Breast epithelium (tissue), 4 donors: ENCODE measurements at regions not wholly inside any gene's neighbourhood (a gene's known extent, or its start where the extent isn't known, plus 50 kb on each side); places are given as distances from the start of the nearest gene placed in this dataset.
"Not testable (repeated sequence)": the region's sequence is repeated elsewhere in the genome, so short reads cannot be mapped to it uniquely, and the experiment has no call there.

Experiments used
- DNase-seq, 2 donors: peaks; one replicate each; pipeline ENCODE4 v3.0.0-alpha.2; 2019; ENCODE audit warnings: low spot score in 2 of 2
- H3K27ac ChIP-seq, 2 donors: fragments of 200-600 bp; sonication (generic) in 1 of 2; one replicate each; pipeline ENCODE4 v1.5.1; 2016 to 2019; ENCODE audit warnings: mild to moderate bottlenecking in 1 of 2
- H3K27me3 ChIP-seq, 2 donors: fragments of 200-600 bp; sonication (generic) in 1 of 2; one replicate each; pipeline versions ENCODE4 v1.5.1 to v1.6.0; 2017 to 2019; ENCODE audit warnings: control low read depth in 1 of 2, mild to moderate bottlenecking in 1 of 2
- H3K36me3 ChIP-seq: fragments of 200-600 bp; one replicate; pipeline ENCODE4 v1.5.1; 2019
- H3K4me1 ChIP-seq, 2 donors: fragments of 200-600 bp; sonication (generic); one replicate each; pipeline ENCODE4 v1.5.1; 2016 to 2019; ENCODE audit warnings: control low read depth in 1 of 2
- H3K4me3 ChIP-seq, 3 donors: fragments of 200-600 bp; sonication (generic); 1 replicate in 2 of 3; 2 replicates in 1 of 3; pipeline ENCODE4 v1.5.1; 2016 to 2019; ENCODE audit warnings: mild to moderate bottlenecking in 3 of 3, moderate library complexity in 2 of 3
- H3K9me3 ChIP-seq, 2 donors: fragments of 200-600 bp; sonication (generic) in 1 of 2; one replicate each; pipeline ENCODE4 v1.5.1; 2016 to 2019; ENCODE audit warnings: control low read depth in 1 of 2
- POLR2A ChIP-seq: fragments of 450-650 bp; IDR thresholded peaks from one replicate; pipeline ENCODE4 v1.6.1; 2016; ENCODE audit warnings: antibody characterized with exemption, mild to moderate bottlenecking, moderate library complexity
- POLR2AphosphoS5 ChIP-seq, 3 donors: sonication (generic); formaldehyde crosslinking; IDR thresholded peaks; one replicate each; pipeline ENCODE4 v1.6.1; 2017; ENCODE audit warnings: antibody characterized with exemption in 3 of 3
- intact Hi-C: fragments of 100-400 bp; cut with DNase I; formaldehyde crosslinking; loops from one replicate; pipeline ENCODE4 v1.15.1; 2023; ENCODE audit warnings: low total_unique reads
- TF ChIP-seq, protein P1 (sequence below), 3 donors: fragments of 450-650 bp; IDR thresholded peaks; one replicate each; pipeline ENCODE4 v1.5.1; 2016 to 2017; ENCODE audit warnings: antibody characterized with exemption in 3 of 3, mild to moderate bottlenecking in 3 of 3, moderate library complexity in 3 of 3

DNA sequence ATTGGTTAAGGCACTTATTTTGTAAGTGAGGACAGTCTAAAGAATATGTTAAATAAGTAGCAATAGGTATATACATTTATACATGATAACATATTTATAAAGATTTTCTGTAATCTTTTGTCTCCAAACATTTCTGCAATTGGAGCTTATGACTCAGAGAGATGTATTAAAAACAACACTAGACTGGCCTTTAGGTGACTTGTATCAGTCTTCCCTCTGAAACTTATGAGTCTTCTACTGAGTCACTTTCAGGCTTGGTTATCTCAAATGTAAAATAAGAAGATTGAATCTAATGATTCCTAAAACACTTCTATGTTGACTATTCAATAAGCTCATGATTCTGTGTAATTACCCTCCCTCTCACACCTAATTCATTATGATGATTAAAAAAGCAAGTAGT is 672.6 kb upstream of the NEGR1 start:
- Histone ChIP-seq H3K9me3 (no peaks in the 10 kb centered on the region), H3K4me3 (no peak overlapping the region), H3K4me1 (no peaks in the 10 kb centered on the region), H3K27me3 (no peaks in the 10 kb centered on the region), H3K27ac (no peak overlapping the region), H3K36me3 (no peaks in the 10 kb centered on the region)
- intact Hi-C loops: no loop called here
- no peak for TF ChIP-seq POLR2A
- TF ChIP-seq POLR2AphosphoS5 (IDR thresholded peaks at IDR 0.05): no peak
- TF ChIP-seq, protein P1, sequence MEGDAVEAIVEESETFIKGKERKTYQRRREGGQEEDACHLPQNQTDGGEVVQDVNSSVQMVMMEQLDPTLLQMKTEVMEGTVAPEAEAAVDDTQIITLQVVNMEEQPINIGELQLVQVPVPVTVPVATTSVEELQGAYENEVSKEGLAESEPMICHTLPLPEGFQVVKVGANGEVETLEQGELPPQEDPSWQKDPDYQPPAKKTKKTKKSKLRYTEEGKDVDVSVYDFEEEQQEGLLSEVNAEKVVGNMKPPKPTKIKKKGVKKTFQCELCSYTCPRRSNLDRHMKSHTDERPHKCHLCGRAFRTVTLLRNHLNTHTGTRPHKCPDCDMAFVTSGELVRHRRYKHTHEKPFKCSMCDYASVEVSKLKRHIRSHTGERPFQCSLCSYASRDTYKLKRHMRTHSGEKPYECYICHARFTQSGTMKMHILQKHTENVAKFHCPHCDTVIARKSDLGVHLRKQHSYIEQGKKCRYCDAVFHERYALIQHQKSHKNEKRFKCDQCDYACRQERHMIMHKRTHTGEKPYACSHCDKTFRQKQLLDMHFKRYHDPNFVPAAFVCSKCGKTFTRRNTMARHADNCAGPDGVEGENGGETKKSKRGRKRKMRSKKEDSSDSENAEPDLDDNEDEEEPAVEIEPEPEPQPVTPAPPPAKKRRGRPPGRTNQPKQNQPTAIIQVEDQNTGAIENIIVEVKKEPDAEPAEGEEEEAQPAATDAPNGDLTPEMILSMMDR (IDR thresholded peaks at IDR 0.05): no peak
- no peak for DNase-seq

DNA sequence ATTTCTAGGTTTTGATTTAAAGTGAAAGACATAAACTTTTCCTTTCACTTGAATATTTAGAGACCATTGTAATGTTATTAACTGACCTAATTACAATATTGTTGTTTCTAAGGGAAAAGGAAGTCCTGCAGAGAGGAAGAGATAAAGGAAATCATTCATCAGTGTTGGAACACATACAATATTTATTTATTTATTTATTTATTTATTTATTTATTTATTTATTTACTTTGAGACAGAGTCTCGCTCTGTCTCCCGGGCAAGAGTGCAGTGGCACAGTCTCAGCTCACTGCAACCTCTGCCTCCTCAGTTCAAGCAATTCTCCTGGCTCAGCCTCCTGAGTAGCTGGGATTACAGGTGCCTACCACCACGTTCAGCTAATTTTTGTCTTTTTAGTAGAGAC is 668.6 kb upstream of the NEGR1 start:
- H3K27ac ChIP-seq, DNase-seq, H3K4me1 ChIP-seq, H3K36me3 ChIP-seq, intact Hi-C loops, H3K4me3 ChIP-seq, H3K9me3 ChIP-seq, H3K27me3 ChIP-seq: not testable (repeated sequence)

DNA sequence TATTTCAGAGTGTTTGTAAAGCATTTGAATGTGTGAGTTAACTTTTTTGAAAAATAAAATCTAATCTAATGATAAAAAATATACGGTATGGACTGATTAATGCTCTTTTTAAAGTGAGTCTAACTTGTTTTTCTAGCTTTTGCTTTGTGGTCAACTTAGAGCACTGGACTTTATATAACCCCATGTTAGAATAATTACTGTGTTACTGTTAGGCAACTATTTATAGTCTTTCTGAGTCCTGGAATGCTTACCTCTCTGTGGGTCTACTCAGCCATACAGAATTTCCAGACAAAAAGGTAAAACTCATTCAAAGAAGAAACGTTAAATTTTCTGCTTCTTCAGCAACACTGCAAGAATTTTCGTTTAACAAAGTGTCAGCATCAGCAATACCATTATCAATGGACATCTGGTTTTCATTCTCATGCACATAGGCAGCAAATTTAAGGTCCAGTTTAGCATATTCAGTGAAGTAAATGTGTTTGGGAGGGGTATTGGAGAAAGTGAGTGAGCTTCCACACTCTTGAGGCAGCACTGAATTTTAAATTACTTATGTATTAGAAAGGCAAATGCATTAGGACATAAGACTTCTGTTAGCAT is 664.7 kb upstream of the NEGR1 start:
- intact Hi-C loops: no loop called here
- Histone ChIP-seq H3K27me3 (no peaks in the 10 kb centered on the region), H3K27ac (no peak overlapping the region), H3K36me3 (no peaks in the 10 kb centered on the region), H3K4me1 (no peaks in the 10 kb centered on the region), H3K4me3 (no peak overlapping the region), H3K9me3 (no peaks in the 10 kb centered on the region)
- no peak for DNase-seq
- TF ChIP-seq POLR2AphosphoS5 (IDR thresholded peaks at IDR 0.05) (no peak), POLR2A (no peak)
- TF ChIP-seq, protein P1 (IDR thresholded peaks at IDR 0.05): no peak

DNA sequence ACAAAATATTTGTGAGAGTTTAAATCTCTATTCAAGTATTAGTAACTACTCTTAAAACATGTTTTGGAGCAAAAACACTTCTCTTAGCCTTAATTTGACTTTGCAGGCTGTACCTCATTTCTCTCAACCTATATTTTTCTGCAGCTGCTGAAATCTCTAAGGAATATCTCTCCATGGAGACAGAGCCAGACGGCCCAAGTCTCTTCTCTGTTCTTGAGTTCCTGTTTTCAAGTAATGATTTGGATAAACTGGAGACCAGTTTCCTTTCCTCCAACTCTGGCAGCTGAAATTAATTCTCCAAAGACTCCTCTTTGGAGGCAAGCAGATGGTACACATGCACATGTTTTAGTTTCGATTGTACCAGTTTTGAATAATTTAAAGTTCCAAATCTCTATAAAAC is 659.7 kb upstream of the NEGR1 start:
- Histone ChIP-seq H3K36me3 (no peaks in the 10 kb centered on the region), H3K27ac (no peak overlapping the region), H3K27me3 (no peaks in the 10 kb centered on the region), H3K4me1 (no peaks in the 10 kb centered on the region), H3K9me3 (no peaks in the 10 kb centered on the region), H3K4me3 (no peak overlapping the region)
- DNase-seq: no peak
- TF ChIP-seq POLR2A (no peak), POLR2AphosphoS5 (IDR thresholded peaks at IDR 0.05) (no peak)
- TF ChIP-seq, protein P1 (IDR thresholded peaks at IDR 0.05): no peak
- intact Hi-C loops: no loop called here

DNA sequence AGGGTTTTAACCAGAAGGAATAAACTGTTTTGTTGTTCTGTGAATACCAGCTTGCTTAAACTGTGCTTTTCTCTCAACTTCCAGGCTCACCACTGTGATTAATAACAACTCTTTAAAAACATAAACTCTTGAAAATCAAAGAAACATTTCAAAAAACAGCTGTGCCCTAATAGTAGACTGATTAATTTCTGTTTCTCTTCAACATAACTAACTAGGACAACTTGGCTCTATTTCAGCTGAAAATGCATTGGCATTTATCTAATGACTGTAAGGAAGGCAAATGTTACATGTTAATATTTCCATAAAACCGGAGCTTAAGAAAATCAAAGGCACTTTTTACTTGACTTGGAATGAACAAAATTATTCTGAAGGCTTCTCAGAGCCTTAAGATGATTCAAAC is 656.1 kb upstream of the NEGR1 start:
- H3K36me3 ChIP-seq: no peaks in the 10 kb centered on the region
- no peak overlapping the region for H3K27ac ChIP-seq
- H3K4me3 ChIP-seq: no peak overlapping the region
- no peaks in the 10 kb centered on the region for H3K9me3 ChIP-seq
- no peak for DNase-seq
- intact Hi-C loops: no loop called here
- H3K27me3 ChIP-seq: no peaks in the 10 kb centered on the region
- H3K4me1 ChIP-seq: no peaks in the 10 kb centered on the region
- TF ChIP-seq, protein P1 (IDR thresholded peaks at IDR 0.05): no peak
- no peak for TF ChIP-seq POLR2A
- TF ChIP-seq POLR2AphosphoS5 (IDR thresholded peaks at IDR 0.05): no peak

DNA sequence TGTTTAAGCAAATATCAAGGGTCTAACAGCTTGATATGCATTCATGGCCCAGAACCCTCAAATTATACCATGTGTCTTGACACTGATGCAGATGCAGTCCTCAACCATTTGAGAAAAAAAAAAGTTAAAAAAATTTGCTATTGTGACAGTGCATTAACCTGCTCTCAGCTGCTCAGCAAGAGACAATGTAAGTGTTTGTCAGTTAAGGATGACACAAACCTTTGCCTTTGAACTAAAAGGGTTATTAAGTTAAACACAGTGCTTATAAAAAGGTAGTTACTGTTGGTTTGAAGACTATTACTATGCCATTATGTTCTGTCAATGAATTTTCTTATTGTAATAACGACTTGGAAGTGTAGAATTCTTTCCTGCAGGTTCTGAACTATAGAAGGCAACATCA is 655.6 kb upstream of the NEGR1 start:
- no peak for DNase-seq
- TF ChIP-seq POLR2A: no peak
- TF ChIP-seq, protein P1 (IDR thresholded peaks at IDR 0.05): no peak
- no peak for TF ChIP-seq POLR2AphosphoS5 (IDR thresholded peaks at IDR 0.05)
- H3K36me3 ChIP-seq: no peaks in the 10 kb centered on the region
- H3K27me3 ChIP-seq: no peaks in the 10 kb centered on the region
- H3K27ac ChIP-seq: no peak overlapping the region
- intact Hi-C loops: no loop called here
- H3K9me3 ChIP-seq: no peaks in the 10 kb centered on the region
- H3K4me1 ChIP-seq: no peaks in the 10 kb centered on the region
- H3K4me3 ChIP-seq: no peak overlapping the region
